Keratinocyte (primary cell): ENCODE measurements at regions not wholly inside any gene's neighbourhood (a gene's known extent, or its start where the extent isn't known, plus 50 kb on each side); places are given as distances from the start of the nearest gene placed in this dataset.

ENCODE experiments used
- EZH2 ChIP-seq: IDR thresholded peaks from one replicate; pipeline ENCODE4 v1.6.1; 2012; ENCODE audit warnings: inconsistent platforms, mild to moderate bottlenecking, low read length, moderate library complexity
- TF ChIP-seq, protein P1 (sequence below), 3 experiments: IDR thresholded peaks in 1 of 3; conservative IDR thresholded peaks in 1 of 3; optimal IDR thresholded peaks in 1 of 3; 2 replicates in 2 of 3; 3 replicates in 1 of 3; pipeline versions ENCODE3 to v1.5.1; 2011; ENCODE audit warnings: low read length in 3 of 3, mild to moderate bottlenecking in 3 of 3, moderate library complexity in 2 of 3, control low read depth in 1 of 3, inconsistent platforms in 1 of 3; ENCODE audit not compliant: insufficient read depth in 2 of 3; ENCODE audit errors: extremely low read depth in 1 of 3

DNA sequence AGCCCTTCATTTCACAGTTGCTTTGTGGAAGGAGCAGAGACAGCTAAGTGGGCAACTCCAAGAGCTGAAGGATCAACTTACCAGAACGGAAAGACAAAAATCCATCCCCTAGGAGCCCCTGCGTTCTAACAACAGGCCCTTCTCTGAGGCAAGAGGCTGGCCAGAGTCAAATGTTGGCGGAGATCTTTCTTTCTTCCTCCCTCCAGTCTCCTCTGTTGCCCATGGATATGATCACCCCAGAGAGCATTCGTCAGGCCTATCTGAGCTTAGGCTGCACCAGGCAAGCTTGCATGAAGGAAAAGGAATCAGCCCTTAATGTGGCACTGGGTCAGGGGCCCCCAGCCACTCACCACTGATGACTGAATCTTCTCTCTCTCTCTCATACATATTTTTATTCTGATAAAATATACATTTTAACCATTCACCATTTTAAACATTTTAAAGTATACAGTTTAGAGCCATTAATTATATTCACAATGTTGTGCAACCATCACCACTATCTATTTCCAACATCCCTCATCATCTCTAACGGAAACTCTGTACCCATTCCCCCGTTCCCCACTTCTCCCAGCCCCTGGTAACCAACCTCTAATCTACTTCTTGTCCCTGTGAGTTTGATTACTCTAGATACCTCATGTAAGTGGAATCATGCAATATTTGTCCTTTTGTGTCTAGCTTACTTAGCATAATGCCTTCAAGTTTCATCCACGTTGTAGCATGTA lies 52.9 kb upstream of the CCND2 start:
- TF ChIP-seq, protein P1, sequence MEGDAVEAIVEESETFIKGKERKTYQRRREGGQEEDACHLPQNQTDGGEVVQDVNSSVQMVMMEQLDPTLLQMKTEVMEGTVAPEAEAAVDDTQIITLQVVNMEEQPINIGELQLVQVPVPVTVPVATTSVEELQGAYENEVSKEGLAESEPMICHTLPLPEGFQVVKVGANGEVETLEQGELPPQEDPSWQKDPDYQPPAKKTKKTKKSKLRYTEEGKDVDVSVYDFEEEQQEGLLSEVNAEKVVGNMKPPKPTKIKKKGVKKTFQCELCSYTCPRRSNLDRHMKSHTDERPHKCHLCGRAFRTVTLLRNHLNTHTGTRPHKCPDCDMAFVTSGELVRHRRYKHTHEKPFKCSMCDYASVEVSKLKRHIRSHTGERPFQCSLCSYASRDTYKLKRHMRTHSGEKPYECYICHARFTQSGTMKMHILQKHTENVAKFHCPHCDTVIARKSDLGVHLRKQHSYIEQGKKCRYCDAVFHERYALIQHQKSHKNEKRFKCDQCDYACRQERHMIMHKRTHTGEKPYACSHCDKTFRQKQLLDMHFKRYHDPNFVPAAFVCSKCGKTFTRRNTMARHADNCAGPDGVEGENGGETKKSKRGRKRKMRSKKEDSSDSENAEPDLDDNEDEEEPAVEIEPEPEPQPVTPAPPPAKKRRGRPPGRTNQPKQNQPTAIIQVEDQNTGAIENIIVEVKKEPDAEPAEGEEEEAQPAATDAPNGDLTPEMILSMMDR (optimal IDR thresholded peaks at IDR 0.05 in 1 of 3, IDR thresholded peaks at IDR 0.05 in 1 of 3, conservative IDR thresholded peaks at IDR 0.05 in 1 of 3; ENCODE audit: extremely low read depth in 1 of 3, insufficient read depth in 2 of 3, low read length in 3 of 3) = no peak
- TF ChIP-seq EZH2 = no peak
